Stimulated activated naive CD4-positive, alpha-beta T cell (primary cell): ENCODE measurements at regions not wholly inside any gene's neighbourhood (a gene's known extent, or its start where the extent isn't known, plus 50 kb on each side); places are given as distances from the start of the nearest gene placed in this dataset.

Experiments used
- DNase-seq, 6 experiments: peaks; one replicate each; lab custom pipeline; 2025; lab: John Stamatoyannopoulos, UW

DNA sequence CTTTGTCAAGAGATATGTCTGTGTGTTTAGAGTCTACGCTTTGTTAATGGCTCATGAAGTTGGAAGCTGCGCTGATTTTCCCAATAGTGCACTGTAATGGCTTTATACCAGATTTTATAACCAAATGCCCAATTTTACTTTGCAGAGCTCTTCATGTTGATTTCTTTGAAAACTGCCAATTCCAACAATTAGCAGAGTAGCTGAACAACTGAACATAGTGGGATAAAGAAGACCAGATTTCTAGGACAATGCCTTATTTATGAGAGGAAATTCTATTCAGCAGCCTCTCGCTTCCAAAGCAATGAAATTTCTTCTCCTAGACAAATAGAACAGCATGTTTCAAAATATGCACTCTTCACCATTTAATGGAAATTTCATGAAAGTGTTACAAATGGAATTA, 66.9 kb upstream of the PROK2 start:
- DNase-seq: no peak

DNA sequence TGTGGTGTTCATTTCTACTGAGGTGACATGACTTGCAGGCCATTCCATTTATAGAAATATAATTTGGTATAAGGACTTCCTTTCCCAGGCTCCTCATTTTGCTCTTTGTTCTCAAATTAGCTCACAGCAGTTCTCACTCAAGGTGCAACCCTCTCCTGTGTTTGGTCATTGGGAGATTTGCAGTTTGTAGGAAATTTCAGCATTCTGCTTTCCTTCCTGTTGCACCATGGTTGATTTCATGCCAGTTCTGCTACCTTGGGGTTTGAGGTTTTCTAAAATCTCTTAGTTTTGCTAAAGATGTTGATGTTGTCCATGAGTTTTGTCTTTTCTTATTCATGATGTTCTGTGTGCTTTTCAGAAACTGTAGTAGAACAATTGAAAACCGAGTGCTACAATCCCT, 65.7 kb upstream of the PROK2 start:
- no peak for DNase-seq

DNA sequence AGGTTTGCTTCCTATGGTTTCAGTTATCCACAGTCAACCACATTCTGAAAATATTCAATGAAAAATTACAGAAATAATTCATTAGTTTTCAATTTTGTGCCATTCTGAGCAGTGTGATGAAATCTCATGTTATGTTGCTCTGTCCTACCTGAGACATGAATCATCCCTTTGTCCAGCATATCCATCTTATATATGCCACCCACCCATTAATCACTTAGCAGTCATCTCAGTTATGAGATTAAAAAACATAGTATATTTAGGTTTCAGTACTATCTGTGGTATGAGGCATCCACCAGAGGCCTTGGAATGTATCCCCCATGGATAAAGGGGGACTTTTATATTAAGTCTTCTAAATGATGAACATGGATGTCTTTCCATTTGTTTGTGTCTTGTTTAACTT, 64.7 kb upstream of the PROK2 start:
- no peak for DNase-seq

DNA sequence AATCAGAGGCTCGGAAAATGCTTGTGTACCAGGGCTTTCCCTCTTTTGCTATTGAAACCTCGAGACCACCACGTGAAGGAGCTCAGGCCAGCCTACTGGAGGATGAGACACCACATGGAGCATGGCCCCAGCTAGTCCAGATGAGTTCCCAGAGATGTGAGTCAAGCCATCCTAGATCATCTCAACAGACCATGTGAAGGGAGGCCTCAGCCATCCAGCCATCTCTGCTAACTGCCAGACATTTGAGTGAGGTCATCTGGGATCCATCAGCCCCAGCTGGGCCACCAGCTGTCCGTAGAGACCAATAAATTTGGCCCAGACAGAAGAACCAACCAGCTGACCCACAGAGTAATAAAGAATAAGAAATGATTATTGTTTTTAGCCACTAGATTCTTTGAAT, 62.8 kb upstream of the PROK2 start:
- no peak for DNase-seq

DNA sequence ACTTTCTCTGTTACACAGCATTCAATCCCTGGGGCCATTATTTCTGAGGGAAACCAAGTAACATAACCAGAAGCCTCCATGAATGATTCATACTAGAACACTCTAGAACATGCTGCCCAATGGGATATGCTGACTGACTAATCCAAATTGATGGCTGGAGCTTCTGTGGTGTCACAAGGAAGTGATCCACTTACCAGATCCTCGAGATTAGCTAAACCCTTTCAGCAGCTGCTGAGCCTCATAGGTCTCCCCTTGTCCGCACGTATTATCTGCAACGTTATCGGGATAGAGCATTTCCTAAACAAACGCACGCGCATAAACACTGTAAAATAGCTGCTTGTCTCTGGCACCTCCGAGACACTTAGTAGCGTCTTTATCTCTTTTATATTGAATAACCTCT, 61.2 kb upstream of the PROK2 start:
- no peak for DNase-seq

DNA sequence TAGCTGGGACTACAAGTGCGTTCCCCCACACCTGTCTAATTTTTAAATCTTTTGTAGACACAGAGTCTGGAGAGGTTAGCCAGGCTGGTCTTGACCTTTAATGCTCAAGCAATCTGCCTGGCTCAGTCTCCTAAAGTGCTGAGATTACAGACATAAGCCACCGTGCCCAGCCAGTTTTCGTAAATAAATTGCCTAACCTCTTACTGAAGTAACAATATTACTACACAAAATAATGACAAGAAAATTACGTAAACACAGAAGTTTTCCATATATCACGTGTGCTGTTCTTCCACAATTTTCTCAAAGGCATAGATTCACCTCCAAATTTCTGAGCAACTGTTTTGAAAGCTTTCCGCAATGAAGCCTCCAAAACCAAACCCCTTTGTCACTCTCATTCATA, 58.1 kb upstream of the PROK2 start:
- DNase-seq: no peak

DNA sequence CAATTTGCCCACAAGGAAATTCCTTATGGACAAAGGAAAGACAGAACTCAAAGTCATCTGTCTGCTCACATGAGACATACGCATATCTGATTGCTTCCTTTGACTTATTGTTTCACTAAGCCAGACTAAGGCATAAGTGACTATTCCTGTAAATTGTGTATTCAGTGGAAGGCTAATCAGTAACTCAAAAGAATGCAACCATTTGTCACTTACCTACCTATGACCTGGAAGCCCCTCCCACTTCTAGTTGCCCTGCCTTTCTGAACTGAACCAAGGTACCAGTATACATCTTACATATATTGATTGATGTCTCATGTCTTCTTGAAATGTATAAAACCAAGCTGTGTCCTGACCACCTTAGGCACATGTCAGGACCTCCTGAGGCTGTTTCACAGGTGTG, 53.5 kb upstream of the PROK2 start:
- no peak for DNase-seq
